Parathyroid adenoma (tissue), 2 donors: ENCODE measurements at regions not wholly inside any gene's neighbourhood (a gene's known extent, or its start where the extent isn't known, plus 50 kb on each side); places are given as distances from the start of the nearest gene placed in this dataset.
"Not testable (repeated sequence)": the region's sequence is repeated elsewhere in the genome, so short reads cannot be mapped to it uniquely, and the experiment has no call there.

Experiments used
- H2AFZ ChIP-seq: fragments of 300-600 bp; sonication (generic); one replicate; pipeline ENCODE4 v1.7.0; 2017; ENCODE audit warnings: antibody characterized with exemption, mild to moderate bottlenecking
- H3K27ac ChIP-seq: fragments of 300-600 bp; sonication (generic); one replicate; pipeline ENCODE4 v1.7.0; 2017
- H3K27me3 ChIP-seq: fragments of 300-600 bp; sonication (generic); one replicate; pipeline ENCODE4 v1.7.0; 2017; ENCODE audit warnings: low read length; ENCODE audit not compliant: control insufficient read depth, insufficient read depth
- H3K36me3 ChIP-seq: fragments of 300-600 bp; sonication (generic); one replicate; pipeline ENCODE4 v1.7.0; 2017; ENCODE audit warnings: low read length; ENCODE audit not compliant: control insufficient read depth, insufficient read depth
- H3K4me1 ChIP-seq: fragments of 300-600 bp; sonication (generic); one replicate; pipeline ENCODE4 v1.7.0; 2017; ENCODE audit warnings: control low read depth
- H3K4me2 ChIP-seq: fragments of 300-600 bp; sonication (generic); one replicate; pipeline ENCODE4 v1.7.0; 2017; ENCODE audit warnings: low read length
- H3K4me3 ChIP-seq: fragments of 300-600 bp; sonication (generic); one replicate; pipeline ENCODE4 v1.7.0; 2017; ENCODE audit warnings: low read depth, low read length
- H3K79me2 ChIP-seq: fragments of 300-600 bp; sonication (generic); one replicate; pipeline ENCODE4 v1.7.0; 2017; ENCODE audit warnings: control low read depth
- H3K9ac ChIP-seq: fragments of 300-600 bp; sonication (generic); one replicate; pipeline ENCODE4 v1.7.0; 2017; ENCODE audit warnings: mild to moderate bottlenecking
- H3K9me3 ChIP-seq: fragments of 300-600 bp; sonication (generic); one replicate; pipeline ENCODE4 v1.7.0; 2017; ENCODE audit warnings: low read length; ENCODE audit not compliant: control insufficient read depth
- TF ChIP-seq, protein P1 (sequence below): fragments of 300-600 bp; sonication (generic); IDR thresholded peaks from one replicate; pipeline ENCODE4 v1.7.0; 2017; ENCODE audit warnings: antibody characterized with exemption, mild to moderate bottlenecking
- donor health status: primary hyperparathyroidism.

DNA sequence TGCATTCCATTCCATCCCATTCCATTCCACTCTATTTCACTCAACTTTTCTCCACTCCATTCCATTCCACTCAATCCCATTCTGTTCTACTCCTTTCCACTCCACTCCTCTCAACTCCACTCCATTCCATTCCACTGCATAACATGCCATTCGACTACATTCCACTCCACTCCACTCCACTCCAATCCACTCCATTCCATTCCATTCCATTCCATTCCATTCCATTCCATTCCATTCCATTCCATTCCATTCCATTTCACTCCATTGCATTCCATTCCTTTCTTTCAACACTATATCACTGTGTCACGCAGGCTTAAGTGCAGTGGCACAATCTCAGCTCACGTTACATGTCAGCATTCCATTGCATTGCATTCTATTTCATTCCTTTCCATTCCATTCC is 1430.4 kb downstream of the TSPY10 start:
- not testable (repeated sequence) for H3K27ac ChIP-seq, H3K79me2 ChIP-seq, H2AFZ ChIP-seq, H3K4me1 ChIP-seq, H3K27me3 ChIP-seq, H3K9me3 ChIP-seq, H3K9ac ChIP-seq, H3K36me3 ChIP-seq, H3K4me2 ChIP-seq, H3K4me3 ChIP-seq

DNA sequence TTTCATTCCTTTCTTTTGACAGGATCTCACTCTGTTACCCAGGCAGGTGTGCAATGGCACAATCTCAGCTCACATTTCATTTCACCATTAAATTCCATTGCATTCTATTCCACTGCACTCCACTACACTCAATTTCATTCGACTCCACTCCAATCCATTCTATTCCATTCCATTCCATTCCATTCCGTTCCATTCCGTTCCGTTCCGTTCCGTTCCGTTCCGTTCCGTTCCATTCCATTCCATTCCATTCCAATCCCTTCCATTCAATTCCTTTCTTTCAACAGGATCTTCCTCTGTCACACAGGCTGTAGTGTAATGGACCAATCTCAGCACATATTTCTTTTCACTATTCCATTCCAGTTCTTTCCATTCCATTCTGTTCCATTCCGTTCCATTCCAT is 1445.7 kb downstream of the TSPY10 start:
- Histone ChIP-seq H3K27ac (no peak overlapping the region), H3K36me3 (no peaks in the 10 kb centered on the region), H3K27me3 (no peaks in the 10 kb centered on the region), H3K4me1 (no peaks in the 10 kb centered on the region), H3K4me3 (no peak overlapping the region), H3K9ac (no peak overlapping the region), H3K4me2 (no peak overlapping the region), H3K9me3 (no peaks in the 10 kb centered on the region), H2AFZ (no peak overlapping the region), H3K79me2 (no peaks in the 10 kb centered on the region)
- TF ChIP-seq, protein P1, sequence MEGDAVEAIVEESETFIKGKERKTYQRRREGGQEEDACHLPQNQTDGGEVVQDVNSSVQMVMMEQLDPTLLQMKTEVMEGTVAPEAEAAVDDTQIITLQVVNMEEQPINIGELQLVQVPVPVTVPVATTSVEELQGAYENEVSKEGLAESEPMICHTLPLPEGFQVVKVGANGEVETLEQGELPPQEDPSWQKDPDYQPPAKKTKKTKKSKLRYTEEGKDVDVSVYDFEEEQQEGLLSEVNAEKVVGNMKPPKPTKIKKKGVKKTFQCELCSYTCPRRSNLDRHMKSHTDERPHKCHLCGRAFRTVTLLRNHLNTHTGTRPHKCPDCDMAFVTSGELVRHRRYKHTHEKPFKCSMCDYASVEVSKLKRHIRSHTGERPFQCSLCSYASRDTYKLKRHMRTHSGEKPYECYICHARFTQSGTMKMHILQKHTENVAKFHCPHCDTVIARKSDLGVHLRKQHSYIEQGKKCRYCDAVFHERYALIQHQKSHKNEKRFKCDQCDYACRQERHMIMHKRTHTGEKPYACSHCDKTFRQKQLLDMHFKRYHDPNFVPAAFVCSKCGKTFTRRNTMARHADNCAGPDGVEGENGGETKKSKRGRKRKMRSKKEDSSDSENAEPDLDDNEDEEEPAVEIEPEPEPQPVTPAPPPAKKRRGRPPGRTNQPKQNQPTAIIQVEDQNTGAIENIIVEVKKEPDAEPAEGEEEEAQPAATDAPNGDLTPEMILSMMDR = no peak

DNA sequence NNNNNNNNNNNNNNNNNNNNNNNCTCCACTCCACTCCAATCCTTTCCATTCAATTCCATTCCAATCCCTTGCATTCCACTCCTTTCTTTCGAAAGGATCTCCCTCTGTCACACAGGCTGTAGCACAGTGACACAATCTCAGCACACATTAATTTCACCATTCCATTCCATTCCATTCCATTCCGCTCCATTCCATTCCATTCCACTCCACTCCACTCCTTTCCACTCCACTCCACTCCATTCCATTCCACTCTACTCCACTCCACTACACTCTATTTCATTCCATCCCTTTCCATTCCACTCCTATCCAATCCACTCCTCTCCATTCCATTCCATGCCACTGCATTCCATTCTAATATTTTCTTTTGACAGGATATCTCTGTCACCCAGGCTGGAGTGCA is 1459.0 kb downstream of the TSPY10 start:
- Histone ChIP-seq H2AFZ (no peak overlapping the region), H3K4me1 (no peaks in the 10 kb centered on the region), H3K9me3 (no peaks in the 10 kb centered on the region), H3K36me3 (no peaks in the 10 kb centered on the region), H3K27ac (no peak overlapping the region), H3K79me2 (no peaks in the 10 kb centered on the region), H3K4me3 (no peak overlapping the region), H3K27me3 (no peaks in the 10 kb centered on the region), H3K4me2 (no peak overlapping the region), H3K9ac (no peak overlapping the region)
- TF ChIP-seq, protein P1 = no peak

DNA sequence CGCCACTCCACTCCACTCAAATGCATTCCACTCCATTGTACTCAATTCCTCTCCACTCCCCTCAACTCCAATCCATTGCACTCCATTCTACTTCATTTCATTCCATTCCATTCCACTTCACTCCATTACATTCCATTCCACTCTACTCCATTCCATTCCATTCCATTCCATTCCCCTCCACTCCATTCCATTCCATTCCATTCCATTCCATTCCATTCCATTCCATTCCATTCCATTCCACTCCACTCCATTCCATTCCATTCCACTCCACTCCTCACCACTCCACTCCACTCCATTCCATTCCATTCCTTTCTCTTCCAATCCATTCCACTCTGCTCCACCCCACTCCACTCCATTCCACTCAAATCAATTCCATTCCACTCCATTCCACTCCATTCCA is 1459.9 kb downstream of the TSPY10 start:
- Histone ChIP-seq H3K27ac (no peak overlapping the region), H3K4me1 (no peaks in the 10 kb centered on the region), H2AFZ (no peak overlapping the region), H3K27me3 (no peaks in the 10 kb centered on the region), H3K9me3 (no peaks in the 10 kb centered on the region), H3K4me2 (no peak overlapping the region), H3K79me2 (no peaks in the 10 kb centered on the region), H3K4me3 (no peak overlapping the region), H3K36me3 (no peaks in the 10 kb centered on the region), H3K9ac (no peak overlapping the region)
- TF ChIP-seq, protein P1 = no peak

DNA sequence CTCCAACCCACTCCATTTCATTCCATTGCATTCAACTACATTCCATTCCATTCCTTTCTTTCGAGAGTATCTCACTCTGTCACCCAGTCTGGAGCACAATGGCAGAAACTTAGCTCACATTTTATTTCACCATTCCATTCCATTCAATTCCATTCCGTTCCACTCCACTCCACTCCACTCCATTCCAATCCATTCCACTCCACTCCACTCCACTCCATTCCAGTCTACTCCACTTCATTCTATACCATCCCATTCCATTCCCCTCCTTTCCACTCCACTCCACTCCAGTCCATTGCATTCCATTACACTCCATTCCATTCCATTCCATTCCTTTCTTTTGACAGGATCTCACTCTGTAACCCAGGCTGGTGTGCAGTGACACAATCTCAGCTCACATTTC is 1466.3 kb downstream of the TSPY10 start:
- Histone ChIP-seq H3K4me2 (no peak overlapping the region), H3K27ac (no peak overlapping the region), H3K9me3 (no peaks in the 10 kb centered on the region), H3K4me1 (no peaks in the 10 kb centered on the region), H3K9ac (no peak overlapping the region), H3K4me3 (no peak overlapping the region), H3K27me3 (no peaks in the 10 kb centered on the region), H3K79me2 (no peaks in the 10 kb centered on the region), H3K36me3 (no peaks in the 10 kb centered on the region), H2AFZ (no peak overlapping the region)
- TF ChIP-seq, protein P1 = no peak

DNA sequence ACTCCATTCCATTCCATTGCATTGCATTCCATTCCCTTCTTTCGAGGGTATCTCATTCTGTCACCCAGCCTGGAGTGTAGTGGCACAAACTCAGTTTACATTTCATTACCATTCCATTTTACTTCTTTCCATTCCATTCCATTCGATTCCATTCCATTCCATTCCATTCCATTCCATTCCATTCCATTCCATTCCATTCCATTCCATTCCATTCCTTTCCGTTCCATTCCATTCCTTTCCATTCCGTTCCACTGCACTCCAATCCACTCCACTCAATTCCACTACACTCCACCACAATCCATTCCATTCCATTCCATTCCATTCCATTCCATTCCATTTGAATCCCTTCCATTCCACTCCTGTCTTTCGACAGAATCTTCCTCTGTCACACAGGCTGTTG is 1472.0 kb downstream of the TSPY10 start:
- not testable (repeated sequence) for H3K79me2 ChIP-seq, H2AFZ ChIP-seq

DNA sequence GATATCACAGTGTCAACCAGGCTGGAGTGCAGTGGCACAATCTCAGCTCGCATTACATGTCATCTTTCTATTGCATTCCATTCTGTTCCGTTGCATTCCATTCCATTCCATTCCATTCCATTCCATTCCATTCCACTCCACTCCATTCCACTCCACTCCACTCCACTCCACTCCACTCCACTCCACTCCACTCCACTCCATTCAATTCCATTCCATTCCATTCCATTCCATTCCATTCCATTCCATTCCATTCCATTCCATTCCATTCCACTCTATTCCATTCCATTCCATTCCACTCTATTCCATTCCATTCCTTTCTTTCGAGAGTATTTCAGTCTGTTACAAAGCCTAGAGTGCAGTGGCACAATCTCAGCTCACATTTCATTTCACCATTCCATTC is 1486.5 kb downstream of the TSPY10 start:
- H3K9me3 ChIP-seq, H3K4me2 ChIP-seq, H3K36me3 ChIP-seq, H3K79me2 ChIP-seq, H3K9ac ChIP-seq, H2AFZ ChIP-seq, H3K4me1 ChIP-seq, H3K27ac ChIP-seq, H3K27me3 ChIP-seq, H3K4me3 ChIP-seq: not testable (repeated sequence)

More for the DNA sequence above, 1472.0 kb downstream of the TSPY10 start:
- not testable (repeated sequence) for H3K4me3 ChIP-seq, H3K9ac ChIP-seq, H3K4me1 ChIP-seq, H3K27ac ChIP-seq, H3K9me3 ChIP-seq, H3K36me3 ChIP-seq, H3K27me3 ChIP-seq, H3K4me2 ChIP-seq
